GM06990 (cell line): ENCODE measurements at regions not wholly inside any gene's neighbourhood (a gene's known extent, or its start where the extent isn't known, plus 50 kb on each side); places are given as distances from the start of the nearest gene placed in this dataset.

Experiments used
- DNase-seq: peaks from one replicate; pipeline ENCODE4 v3.0.0-alpha.2; 2011; ENCODE audit not compliant: insufficient read length; ENCODE audit errors: extremely low read depth
- H3K27me3 ChIP-seq: replicated peaks from 2 replicates; pipeline ENCODE4 v1.6.0; 2011; ENCODE audit warnings: low read length; ENCODE audit not compliant: control insufficient read depth, insufficient read depth
- H3K36me3 ChIP-seq: 2 replicates; pipeline ENCODE4 v1.5.1; 2011; ENCODE audit warnings: low read length; ENCODE audit not compliant: control insufficient read depth, insufficient read depth
- H3K4me3 ChIP-seq: replicated peaks from 2 replicates; pipeline ENCODE4 v1.5.1; 2011; ENCODE audit warnings: low read depth, mild to moderate bottlenecking, control low read depth, low read length
- TF ChIP-seq, protein P1 (sequence below): IDR thresholded peaks from 2 replicates; pipeline ENCODE4 v1.5.1; 2011; ENCODE audit warnings: low read length, control low read depth, mild to moderate bottlenecking, inconsistent platforms; ENCODE audit not compliant: insufficient read depth, poor library complexity, severe bottlenecking

DNA sequence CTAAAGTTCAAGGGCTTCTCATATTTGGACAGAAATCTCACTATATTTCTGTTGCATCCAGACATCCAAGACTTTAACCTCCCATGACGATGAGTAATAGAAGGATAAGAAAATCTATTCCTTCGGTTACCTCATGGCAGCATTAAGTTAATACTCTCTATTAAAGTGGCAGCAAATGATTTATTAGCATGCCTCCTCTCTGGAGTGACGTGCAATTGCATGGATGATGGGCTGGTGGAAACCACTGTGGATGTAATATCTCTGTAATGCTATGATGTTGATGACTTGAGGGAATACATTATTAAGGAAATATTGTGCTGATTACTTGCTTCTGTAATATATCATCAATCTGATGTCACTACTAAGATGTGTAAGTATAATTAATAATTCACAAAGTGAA is 336.8 kb downstream of the DSEL start:
- Histone ChIP-seq H3K27me3 (no peaks in the 10 kb centered on the region), H3K4me3 (no peak overlapping the region), H3K36me3 (no peaks in the 10 kb centered on the region)
- TF ChIP-seq, protein P1, sequence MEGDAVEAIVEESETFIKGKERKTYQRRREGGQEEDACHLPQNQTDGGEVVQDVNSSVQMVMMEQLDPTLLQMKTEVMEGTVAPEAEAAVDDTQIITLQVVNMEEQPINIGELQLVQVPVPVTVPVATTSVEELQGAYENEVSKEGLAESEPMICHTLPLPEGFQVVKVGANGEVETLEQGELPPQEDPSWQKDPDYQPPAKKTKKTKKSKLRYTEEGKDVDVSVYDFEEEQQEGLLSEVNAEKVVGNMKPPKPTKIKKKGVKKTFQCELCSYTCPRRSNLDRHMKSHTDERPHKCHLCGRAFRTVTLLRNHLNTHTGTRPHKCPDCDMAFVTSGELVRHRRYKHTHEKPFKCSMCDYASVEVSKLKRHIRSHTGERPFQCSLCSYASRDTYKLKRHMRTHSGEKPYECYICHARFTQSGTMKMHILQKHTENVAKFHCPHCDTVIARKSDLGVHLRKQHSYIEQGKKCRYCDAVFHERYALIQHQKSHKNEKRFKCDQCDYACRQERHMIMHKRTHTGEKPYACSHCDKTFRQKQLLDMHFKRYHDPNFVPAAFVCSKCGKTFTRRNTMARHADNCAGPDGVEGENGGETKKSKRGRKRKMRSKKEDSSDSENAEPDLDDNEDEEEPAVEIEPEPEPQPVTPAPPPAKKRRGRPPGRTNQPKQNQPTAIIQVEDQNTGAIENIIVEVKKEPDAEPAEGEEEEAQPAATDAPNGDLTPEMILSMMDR, result no peak
- no peak for DNase-seq

DNA sequence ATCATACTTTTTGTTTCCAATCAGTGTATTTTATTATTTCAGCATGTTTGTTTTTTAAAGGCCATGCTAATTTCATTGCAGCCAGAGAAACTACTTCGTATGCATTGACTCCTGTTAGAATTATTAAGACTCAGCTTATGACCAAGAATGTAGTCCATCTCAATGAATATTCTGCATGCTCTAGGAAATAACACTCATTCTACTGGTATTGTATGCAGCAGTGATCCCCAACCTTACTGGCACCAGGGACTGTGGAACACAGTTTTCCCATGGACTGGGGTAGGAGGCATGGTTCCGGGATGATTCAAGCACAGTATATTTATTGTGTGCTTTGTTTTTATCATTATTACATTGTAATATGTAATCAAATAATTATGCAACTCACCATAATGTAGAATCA is 356.9 kb downstream of the DSEL start:
- H3K36me3 ChIP-seq, result no peaks in the 10 kb centered on the region

DNA sequence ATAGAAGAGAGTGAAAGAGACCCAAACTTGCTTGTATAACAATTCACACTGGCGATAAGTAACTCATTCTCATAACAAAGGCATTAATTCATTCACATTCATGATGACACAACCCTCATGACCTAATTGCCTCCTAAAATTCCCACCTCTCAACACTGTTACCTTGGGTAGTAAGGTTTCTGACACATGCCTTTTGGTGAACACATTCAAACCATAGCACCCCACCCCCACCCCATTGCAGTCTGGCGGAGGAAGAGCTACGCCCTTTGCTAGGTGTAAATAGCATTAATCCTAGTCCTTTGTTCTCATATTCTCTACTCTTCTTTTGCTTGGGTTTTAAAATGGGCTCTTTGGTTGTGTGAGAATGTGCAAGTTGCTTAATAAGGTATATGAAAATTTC is 361.5 kb downstream of the DSEL start:
- no peak for DNase-seq
- Histone ChIP-seq H3K4me3 (no peak overlapping the region), H3K36me3 (no peaks in the 10 kb centered on the region), H3K27me3 (no peaks in the 10 kb centered on the region)
- TF ChIP-seq, protein P1, result no peak

More for the DNA sequence above, 356.9 kb downstream of the DSEL start:
- Histone ChIP-seq H3K4me3 (no peak overlapping the region), H3K27me3 (no peaks in the 10 kb centered on the region)
- no peak for DNase-seq
- TF ChIP-seq, protein P1, result no peak

DNA sequence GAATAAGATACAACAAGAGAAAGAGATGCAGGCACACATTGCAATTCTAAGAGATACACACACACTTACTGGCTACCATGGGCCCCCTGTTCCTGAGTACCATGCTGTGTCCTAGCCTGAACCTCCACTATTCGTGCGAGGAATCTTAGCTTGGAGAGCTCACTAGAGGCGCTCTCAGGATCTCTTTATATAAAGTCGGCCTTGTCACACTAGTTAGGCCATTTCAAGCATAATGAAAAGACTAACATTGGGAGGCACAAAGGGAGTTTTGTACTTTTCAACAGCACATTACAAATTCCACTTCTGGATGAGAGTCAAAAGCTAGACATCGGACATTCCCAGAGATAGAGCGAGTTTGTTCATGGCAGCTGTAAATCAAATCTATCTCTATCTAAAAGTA is 365.2 kb downstream of the DSEL start:
- TF ChIP-seq, protein P1, result no peak
- H3K4me3 ChIP-seq, result no peak overlapping the region
- no peak for DNase-seq
- H3K36me3 ChIP-seq, result no peaks in the 10 kb centered on the region
- H3K27me3 ChIP-seq, result no peaks in the 10 kb centered on the region

DNA sequence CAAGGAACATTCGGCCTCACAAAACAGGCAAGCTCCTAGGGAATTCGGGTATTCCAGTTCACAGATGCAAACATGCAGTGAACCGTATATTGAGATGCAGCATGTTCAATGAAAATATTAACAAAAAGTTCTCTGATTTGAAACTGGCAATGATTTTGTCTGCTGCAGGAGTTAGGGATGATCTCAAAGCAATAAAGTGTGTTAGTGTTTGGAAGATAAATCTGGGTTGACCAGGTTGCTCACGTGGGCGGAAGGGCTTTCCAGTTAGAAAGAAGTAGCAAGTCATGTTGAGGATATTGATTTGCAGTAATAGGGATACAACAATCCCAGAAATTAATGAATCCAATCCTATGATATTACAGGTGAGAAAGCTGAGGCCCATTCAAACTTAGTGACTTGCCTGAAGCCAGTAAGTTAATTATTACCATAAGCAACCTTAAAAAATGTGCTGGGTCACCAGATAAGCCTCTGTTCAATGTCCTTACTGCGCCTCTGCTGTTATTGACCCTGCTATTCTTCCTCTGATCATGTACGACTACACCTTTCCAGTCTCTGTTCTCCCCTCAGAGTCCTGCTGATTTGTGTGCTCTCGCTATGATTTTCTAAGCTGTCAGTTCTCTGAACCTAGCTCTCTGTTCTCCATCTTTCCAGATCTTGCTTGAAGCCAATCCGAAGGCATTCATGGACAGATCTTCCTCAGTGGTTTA is 370.8 kb downstream of the DSEL start:
- no peak overlapping the region for H3K4me3 ChIP-seq
- no peak for DNase-seq
- H3K36me3 ChIP-seq, result no peaks in the 10 kb centered on the region
- H3K27me3 ChIP-seq, result no peaks in the 10 kb centered on the region
- TF ChIP-seq, protein P1, result no peak

DNA sequence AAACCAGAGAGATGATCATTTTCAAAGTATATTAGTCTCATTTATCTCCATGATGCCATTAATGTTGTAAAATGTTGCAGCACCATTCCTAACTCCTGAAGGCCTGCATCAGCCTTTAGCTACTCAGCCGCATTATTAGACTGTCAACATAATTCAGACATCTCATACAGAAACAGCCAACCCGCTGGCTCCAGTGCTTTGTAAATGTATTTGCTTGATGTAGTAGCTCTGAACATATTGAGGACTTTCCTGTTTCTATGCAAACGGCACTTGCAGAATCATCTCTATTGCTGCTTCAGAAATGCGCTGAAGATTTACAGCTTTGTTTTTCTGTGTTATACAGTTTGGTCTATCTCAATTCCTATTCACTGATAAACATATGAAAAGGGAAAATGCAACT is 372.2 kb downstream of the DSEL start:
- TF ChIP-seq, protein P1, result no peak
- DNase-seq, result no peak
- H3K4me3 ChIP-seq, result no peak overlapping the region
- no peaks in the 10 kb centered on the region for H3K36me3 ChIP-seq
- no peaks in the 10 kb centered on the region for H3K27me3 ChIP-seq
